ENCODE measurements at regions not wholly inside any gene's neighbourhood (a gene's known extent, or its start where the extent isn't known, plus 50 kb on each side); places are given as distances from the start of the nearest gene placed in this dataset.

DNA sequence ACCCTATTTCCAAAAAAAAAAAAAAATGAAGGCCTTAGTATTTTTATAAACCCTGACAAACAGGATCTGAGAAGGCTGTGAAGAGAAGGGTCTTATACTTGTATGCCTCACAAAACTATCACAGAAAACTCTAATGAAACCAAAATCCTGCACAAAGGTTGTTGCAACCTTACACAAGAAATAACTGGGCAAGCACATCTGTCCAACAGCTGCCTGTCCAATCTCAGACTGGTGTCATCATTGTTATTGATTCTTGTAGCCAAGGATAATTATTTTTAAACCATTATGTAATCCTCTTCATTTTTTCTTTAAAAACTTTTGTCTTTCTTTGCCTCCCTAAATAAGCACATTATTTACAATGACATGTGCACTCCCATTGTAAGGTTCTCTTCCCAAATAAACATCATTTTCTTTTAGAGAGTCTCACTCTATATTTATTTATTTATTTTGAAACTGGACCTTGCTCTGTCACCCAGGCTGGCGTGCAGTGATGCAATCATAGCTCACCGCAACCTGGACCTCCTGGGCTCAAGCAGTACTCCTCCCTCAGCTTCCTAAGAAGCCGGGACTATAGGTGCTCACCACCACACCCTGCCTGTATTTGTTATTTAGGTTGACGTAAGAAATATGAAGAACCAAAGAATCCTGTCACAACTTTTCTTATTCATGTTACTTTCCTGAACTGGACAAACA lies 697.1 kb downstream of the DOK5 start:
- TF ChIP-seq, protein P1, sequence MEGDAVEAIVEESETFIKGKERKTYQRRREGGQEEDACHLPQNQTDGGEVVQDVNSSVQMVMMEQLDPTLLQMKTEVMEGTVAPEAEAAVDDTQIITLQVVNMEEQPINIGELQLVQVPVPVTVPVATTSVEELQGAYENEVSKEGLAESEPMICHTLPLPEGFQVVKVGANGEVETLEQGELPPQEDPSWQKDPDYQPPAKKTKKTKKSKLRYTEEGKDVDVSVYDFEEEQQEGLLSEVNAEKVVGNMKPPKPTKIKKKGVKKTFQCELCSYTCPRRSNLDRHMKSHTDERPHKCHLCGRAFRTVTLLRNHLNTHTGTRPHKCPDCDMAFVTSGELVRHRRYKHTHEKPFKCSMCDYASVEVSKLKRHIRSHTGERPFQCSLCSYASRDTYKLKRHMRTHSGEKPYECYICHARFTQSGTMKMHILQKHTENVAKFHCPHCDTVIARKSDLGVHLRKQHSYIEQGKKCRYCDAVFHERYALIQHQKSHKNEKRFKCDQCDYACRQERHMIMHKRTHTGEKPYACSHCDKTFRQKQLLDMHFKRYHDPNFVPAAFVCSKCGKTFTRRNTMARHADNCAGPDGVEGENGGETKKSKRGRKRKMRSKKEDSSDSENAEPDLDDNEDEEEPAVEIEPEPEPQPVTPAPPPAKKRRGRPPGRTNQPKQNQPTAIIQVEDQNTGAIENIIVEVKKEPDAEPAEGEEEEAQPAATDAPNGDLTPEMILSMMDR (IDR thresholded peaks at IDR 0.05; ENCODE audit: poor library complexity): no peak
- no peak for TF ChIP-seq EZH2 (IDR thresholded peaks at IDR 0.05; ENCODE audit: borderline replicate concordance)
